ENCODE measurements at regions not wholly inside any gene's neighbourhood (a gene's known extent, or its start where the extent isn't known, plus 50 kb on each side); places are given as distances from the start of the nearest gene placed in this dataset.

DNA sequence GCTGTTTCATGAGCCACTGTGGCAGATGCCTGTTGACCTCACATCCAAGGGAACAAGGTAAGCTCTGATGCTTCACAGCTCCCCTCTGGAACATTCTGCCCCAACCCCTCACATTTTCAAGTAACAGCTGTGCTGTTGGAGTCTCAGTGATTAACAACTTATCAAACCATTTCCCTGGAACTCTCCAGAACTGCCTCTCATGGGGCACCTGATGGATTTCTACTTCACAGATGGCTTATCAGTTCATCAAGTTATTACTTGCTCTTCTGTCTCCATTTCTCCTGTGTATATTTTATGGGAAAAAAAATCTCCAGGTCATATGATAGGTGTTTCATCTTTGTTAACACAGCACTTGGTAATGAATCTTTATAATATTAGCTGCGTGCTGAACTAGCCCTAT, 322.4 kb downstream of the MAN2A1 start:
- Histone ChIP-seq H3K79me1 (ENCODE audit: low read depth in 1 of 2, low read length in 2 of 2) (no peaks in the 10 kb centered on the region), H3K36me3 (ENCODE audit: control insufficient read depth, insufficient read depth, low read length) (no peaks in the 10 kb centered on the region), H4K91ac (ENCODE audit: insufficient read depth, low read depth, low read length) (no peak overlapping the region), H2BK120ac (ENCODE audit: low read depth, low read length) (no peak overlapping the region), H2BK15ac (ENCODE audit: low read depth, low read length) (no peak overlapping the region), H3K4me1 (ENCODE audit: control insufficient read depth, insufficient read depth, low read length) (no peaks in the 10 kb centered on the region), H4K20me1 (ENCODE audit: insufficient read depth, low read length) (no peaks in the 10 kb centered on the region), H4K8ac (ENCODE audit: low read depth in 2 of 2, low read length in 2 of 2) (no peak overlapping the region), H3K4ac (ENCODE audit: low read depth, low read length) (no peak overlapping the region), H2BK20ac (ENCODE audit: low read depth, low read length) (no peak overlapping the region), H3K9me3 (ENCODE audit: control insufficient read depth, insufficient read depth, low read length) (no peaks in the 10 kb centered on the region), H3K9me1 (ENCODE audit: insufficient read depth, low read length) (no peaks in the 10 kb centered on the region), H2AFZ (replicated peaks; ENCODE audit: low read length, poor library complexity) (no peak overlapping the region), H3K56ac (ENCODE audit: extremely low read depth, insufficient read depth, low read length) (no peak overlapping the region), H3K27me3 (ENCODE audit: control insufficient read depth, insufficient read depth, low read length) (no peaks in the 10 kb centered on the region), H2AK5ac (ENCODE audit: low read depth, low read length) (no peak overlapping the region), H3K9ac (ENCODE audit: low read depth, low read length) (no peak overlapping the region), H3K14ac (replicated peaks; ENCODE audit: low read depth, low read length) (no peak overlapping the region), H3K18ac (ENCODE audit: low read depth, low read length) (no peak overlapping the region), H2AK9ac (replicated peaks; ENCODE audit: low read depth, low read length, poor library complexity) (no peak overlapping the region), H3K4me3 (ENCODE audit: insufficient read depth, low read depth, low read length) (no peak overlapping the region), H4K5ac (ENCODE audit: low read depth, low read length) (no peak overlapping the region), H3K4me2 (ENCODE audit: low read depth, low read length) (no peak overlapping the region), H3K23ac (ENCODE audit: low read depth, low read length) (no peak overlapping the region), H2BK5ac (ENCODE audit: low read depth, low read length, poor library complexity, severe bottlenecking) (no peak overlapping the region), H3K27ac (ENCODE audit: insufficient read depth, low read length) (no peak overlapping the region)
- DNase-seq (no peak), ATAC-seq (ENCODE audit: low read depth) (no peak)
- in situ Hi-C loops (cut with MboI; ENCODE audit: low sequenced_read_pairs) (no loop called here), dilution Hi-C loops (cut with HindIII; ENCODE audit: low sequenced_read_pairs, unreplicated experiment) (no loop called here), intact Hi-C loops (cut with micrococcal nuclease) (no loop called here)
- WGBS, 2 experiments (ENCODE audit: extremely low coverage in 2 of 2, insufficient read length in 1 of 2) = no CpG with 5 or more reads among the region's 1 CpG
- CTCF ChIA-PET = interaction anchor here (0.5 kb wide), 1 partner anchor 400 kb away, joined by 7 read pairs; no protein-coding TSS in a partner anchor
- BruUV-seq (replicated peaks) = no TSS peak
- POLR2A ChIA-PET (ENCODE audit: unreplicated experiment) = no interaction called here
- TF ChIP-seq BHLHE40 (IDR thresholded peaks at IDR 0.05; ENCODE audit: low read depth, low read length) = no peak
- no peak for TF ChIP-seq CEBPB (IDR thresholded peaks at IDR 0.05; ENCODE audit: low read depth, low read length)
- no peak for TF ChIP-seq RFX5 (IDR thresholded peaks at IDR 0.05; ENCODE audit: low read depth, low read length)
- TF ChIP-seq CHD1 (IDR thresholded peaks at IDR 0.05; ENCODE audit: low read depth, low read length) = no peak
- TF ChIP-seq MAFK (IDR thresholded peaks at IDR 0.05; ENCODE audit: low read depth, low read length) = no peak
- TF ChIP-seq RAD21 (IDR thresholded peaks at IDR 0.05; ENCODE audit: low read length) = no peak
- TF ChIP-seq, protein P1, sequence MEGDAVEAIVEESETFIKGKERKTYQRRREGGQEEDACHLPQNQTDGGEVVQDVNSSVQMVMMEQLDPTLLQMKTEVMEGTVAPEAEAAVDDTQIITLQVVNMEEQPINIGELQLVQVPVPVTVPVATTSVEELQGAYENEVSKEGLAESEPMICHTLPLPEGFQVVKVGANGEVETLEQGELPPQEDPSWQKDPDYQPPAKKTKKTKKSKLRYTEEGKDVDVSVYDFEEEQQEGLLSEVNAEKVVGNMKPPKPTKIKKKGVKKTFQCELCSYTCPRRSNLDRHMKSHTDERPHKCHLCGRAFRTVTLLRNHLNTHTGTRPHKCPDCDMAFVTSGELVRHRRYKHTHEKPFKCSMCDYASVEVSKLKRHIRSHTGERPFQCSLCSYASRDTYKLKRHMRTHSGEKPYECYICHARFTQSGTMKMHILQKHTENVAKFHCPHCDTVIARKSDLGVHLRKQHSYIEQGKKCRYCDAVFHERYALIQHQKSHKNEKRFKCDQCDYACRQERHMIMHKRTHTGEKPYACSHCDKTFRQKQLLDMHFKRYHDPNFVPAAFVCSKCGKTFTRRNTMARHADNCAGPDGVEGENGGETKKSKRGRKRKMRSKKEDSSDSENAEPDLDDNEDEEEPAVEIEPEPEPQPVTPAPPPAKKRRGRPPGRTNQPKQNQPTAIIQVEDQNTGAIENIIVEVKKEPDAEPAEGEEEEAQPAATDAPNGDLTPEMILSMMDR (conservative IDR thresholded peaks at IDR 0.05; ENCODE audit: low read depth, low read length) = no peak
- TF ChIP-seq, protein P2, sequence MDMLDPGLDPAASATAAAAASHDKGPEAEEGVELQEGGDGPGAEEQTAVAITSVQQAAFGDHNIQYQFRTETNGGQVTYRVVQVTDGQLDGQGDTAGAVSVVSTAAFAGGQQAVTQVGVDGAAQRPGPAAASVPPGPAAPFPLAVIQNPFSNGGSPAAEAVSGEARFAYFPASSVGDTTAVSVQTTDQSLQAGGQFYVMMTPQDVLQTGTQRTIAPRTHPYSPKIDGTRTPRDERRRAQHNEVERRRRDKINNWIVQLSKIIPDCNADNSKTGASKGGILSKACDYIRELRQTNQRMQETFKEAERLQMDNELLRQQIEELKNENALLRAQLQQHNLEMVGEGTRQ (IDR thresholded peaks at IDR 0.05; ENCODE audit: low read depth, low read length) = no peak
- TF ChIP-seq, protein P3, sequence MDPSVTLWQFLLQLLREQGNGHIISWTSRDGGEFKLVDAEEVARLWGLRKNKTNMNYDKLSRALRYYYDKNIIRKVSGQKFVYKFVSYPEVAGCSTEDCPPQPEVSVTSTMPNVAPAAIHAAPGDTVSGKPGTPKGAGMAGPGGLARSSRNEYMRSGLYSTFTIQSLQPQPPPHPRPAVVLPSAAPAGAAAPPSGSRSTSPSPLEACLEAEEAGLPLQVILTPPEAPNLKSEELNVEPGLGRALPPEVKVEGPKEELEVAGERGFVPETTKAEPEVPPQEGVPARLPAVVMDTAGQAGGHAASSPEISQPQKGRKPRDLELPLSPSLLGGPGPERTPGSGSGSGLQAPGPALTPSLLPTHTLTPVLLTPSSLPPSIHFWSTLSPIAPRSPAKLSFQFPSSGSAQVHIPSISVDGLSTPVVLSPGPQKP (IDR thresholded peaks at IDR 0.05; ENCODE audit: borderline replicate concordance, low read depth, low read length) = no peak
- no peak for TF ChIP-seq POLR2A (IDR thresholded peaks at IDR 0.05; ENCODE audit: low read depth, low read length)
- TF ChIP-seq FOS (IDR thresholded peaks at IDR 0.05; ENCODE audit: low read depth, low read length) = no peak
- no peak for TF ChIP-seq SMC3 (IDR thresholded peaks at IDR 0.05; ENCODE audit: low read depth, low read length)
- TF ChIP-seq MAZ (IDR thresholded peaks at IDR 0.05; ENCODE audit: borderline replicate concordance, low read depth, low read length) = no peak
- TF ChIP-seq NFE2L2 (IDR thresholded peaks at IDR 0.05; ENCODE audit: low read depth, low read length) = no peak
- TF ChIP-seq MXI1 (IDR thresholded peaks at IDR 0.05; ENCODE audit: borderline replicate concordance, low read depth, low read length) = no peak
- TF ChIP-seq RCOR1 (IDR thresholded peaks at IDR 0.05; ENCODE audit: insufficient replicate concordance, low read length) = no peak

All from IMR-90 (cell line).